HCT116 (cell line): ENCODE measurements at regions not wholly inside any gene's neighbourhood (a gene's known extent, or its start where the extent isn't known, plus 50 kb on each side); places are given as distances from the start of the nearest gene placed in this dataset.

Experiments
- ATAC-seq: fragments of 200-7000 bp; cut with Tn5 transposase; 2 replicates; pipeline ENCODE4 v1.9.1; 2020; ENCODE audit warnings: mild to moderate bottlenecking, moderate library complexity
- BruUV-seq: library from RNA; stranded (reverse); fragments of 400-500 nt; replicated peaks from 2 replicates; lab custom pipeline; 2021; lab: Mats Ljungman, UMichigan
- CTCF ChIA-PET: fragments of 300-600 bp; sonication (Branson Sonifier 250); formaldehyde crosslinking; loops from one replicate; lab custom pipeline; 2021; ENCODE audit warnings: antibody characterized with exemption; lab: Charles Lee
- POLR2A ChIA-PET: fragments of 300-600, 350-600 bp; sonication (Branson Sonifier 250); formaldehyde crosslinking; loops from one replicate; lab custom pipeline; 2021; ENCODE audit warnings: antibody characterized with exemption; lab: Charles Lee
- RAD21 ChIA-PET, 2 experiments: fragments of 300-600 bp; sonication (Branson Sonifier 250); formaldehyde crosslinking; loops; one replicate each; lab custom pipeline; 2023; ENCODE audit warnings: low total read pairs in 2 of 2; ENCODE audit not compliant: uncharacterized antibody in 2 of 2, unreplicated experiment in 2 of 2, low non-redundant PET in 1 of 2; lab: Charles Lee
- DNase-seq: peaks from one replicate; pipeline ENCODE4 v3.0.0-alpha.2; 2010; ENCODE audit warnings: low read depth, low spot score
- H2AFZ ChIP-seq: fragments of 200-600 bp; shearing (Covaris generic), sonication (generic); 2 replicates; pipeline ENCODE4 v1.6.1; 2017; ENCODE audit warnings: low read depth, mixed run types, mixed read lengths, antibody characterized with exemption, low read length; ENCODE audit not compliant: poor library complexity, severe bottlenecking
- H3K27ac ChIP-seq: 2 replicates; pipeline ENCODE4 v1.5.1; 2012; ENCODE audit warnings: low read depth, low read length
- H3K27me3 ChIP-seq: fragments of 200-600 bp; sonication (generic); 2 replicates; pipeline ENCODE4 v1.6.1; 2016; ENCODE audit warnings: mixed run types, low read length, mixed read lengths; ENCODE audit not compliant: insufficient read depth
- H3K36me3 ChIP-seq, 2 experiments: fragments of 200-500 bp in 1 of 2; fragments of 200-600 bp in 1 of 2; sonication (Bioruptor generic) in 1 of 2; sonication (generic) in 1 of 2; 2 replicates each; pipeline versions ENCODE4 v1.5.1 to v1.6.1; 2014 to 2016; ENCODE audit warnings: low read length in 2 of 2, inconsistent platforms in 1 of 2, mixed read lengths in 1 of 2, mixed run types in 1 of 2; ENCODE audit not compliant: insufficient read depth in 2 of 2, control insufficient read depth in 1 of 2
- H3K4me1 ChIP-seq, 2 experiments: fragments of 200-600 bp in 1 of 2; sonication (generic) in 1 of 2; 2 replicates each; pipeline versions ENCODE4 v1.5.1 to v1.6.1; 2012 to 2017; ENCODE audit warnings: low read length in 2 of 2, inconsistent platforms in 1 of 2, mild to moderate bottlenecking in 1 of 2, mixed read lengths in 1 of 2, mixed run types in 1 of 2, moderate library complexity in 1 of 2; ENCODE audit not compliant: insufficient read depth in 2 of 2, control insufficient read depth in 1 of 2
- H3K4me2 ChIP-seq: fragments of 200-600 bp; sonication (generic); 2 replicates; pipeline ENCODE4 v1.6.1; 2017; ENCODE audit warnings: mixed run types, low read length, mixed read lengths
- H3K4me3 ChIP-seq, 2 experiments: fragments of 200-600 bp in 1 of 2; sonication (generic) in 1 of 2; replicated peaks in 1 of 2; 2 replicates each; pipeline ENCODE4 v1.5.1; 2011 to 2016; ENCODE audit warnings: low read length in 2 of 2, control low read depth in 1 of 2, low read depth in 1 of 2, mild to moderate bottlenecking in 1 of 2, mixed read lengths in 1 of 2, mixed run types in 1 of 2
- H3K79me2 ChIP-seq: fragments of 200-600 bp; sonication (generic); 2 replicates; pipeline ENCODE4 v1.6.1; 2017; ENCODE audit warnings: mild to moderate bottlenecking, mixed run types, low read length, moderate library complexity, mixed read lengths; ENCODE audit not compliant: insufficient read depth
- H3K9ac ChIP-seq: fragments of 200-600 bp; sonication (generic); 2 replicates; pipeline ENCODE4 v1.6.1; 2016; ENCODE audit warnings: low read length, mixed read lengths
- H3K9me2 ChIP-seq: fragments of 200-600 bp; sonication (generic), shearing (Covaris generic); 2 replicates; pipeline ENCODE4 v1.6.1; 2017; ENCODE audit warnings: mixed run types, mild to moderate bottlenecking, moderate library complexity; ENCODE audit not compliant: insufficient read depth
- H3K9me3 ChIP-seq, 2 experiments: fragments of 200-500 bp in 1 of 2; fragments of 200-600 bp in 1 of 2; sonication (Bioruptor generic) in 1 of 2; sonication (generic) in 1 of 2; 2 replicates each; pipeline ENCODE4 v1.6.1; 2014 to 2017; ENCODE audit warnings: low read length in 2 of 2, mixed read lengths in 2 of 2, inconsistent platforms in 1 of 2, low read depth in 1 of 2, mild to moderate bottlenecking in 1 of 2, mixed run types in 1 of 2, moderate library complexity in 1 of 2; ENCODE audit not compliant: control insufficient read depth in 1 of 2, insufficient read depth in 1 of 2
- H4K20me1 ChIP-seq: fragments of 200-600 bp; sonication (generic), shearing (Covaris generic); 2 replicates; pipeline ENCODE4 v1.6.1; 2017; ENCODE audit warnings: mixed run types, mild to moderate bottlenecking, moderate library complexity; ENCODE audit not compliant: insufficient read depth
- ATF3 ChIP-seq: IDR thresholded peaks from 2 replicates; pipeline ENCODE4 v1.6.1; 2012
- CBX3 ChIP-seq: IDR thresholded peaks from 2 replicates; pipeline ENCODE4 v1.6.1; 2012; ENCODE audit warnings: low read depth
- CTCF ChIP-seq, 3 experiments: fragments of 200-600 bp in 1 of 3; sonication (generic) in 1 of 3; IDR thresholded peaks in 2 of 3; conservative IDR thresholded peaks in 1 of 3; 2 replicates each; pipeline ENCODE4 v1.5.1; 2012 to 2017; ENCODE audit warnings: low read depth in 2 of 3, low read length in 2 of 3, antibody characterized with exemption in 1 of 3, borderline replicate concordance in 1 of 3, control low read depth in 1 of 3, mild to moderate bottlenecking in 1 of 3, mixed read lengths in 1 of 3, mixed run types in 1 of 3, moderate library complexity in 1 of 3; ENCODE audit not compliant: insufficient read depth in 1 of 3
- EGR1 ChIP-seq: IDR thresholded peaks from 2 replicates; pipeline ENCODE4 v1.6.1; 2012; ENCODE audit warnings: low read depth
- EZH2 ChIP-seq: fragments of 200-600 bp; sonication (generic); IDR thresholded peaks from 2 replicates; pipeline ENCODE4 v1.6.1; 2017; ENCODE audit warnings: antibody characterized with exemption, mixed run types
- EZH2phosphoT487 ChIP-seq: fragments of 200-600 bp; IDR thresholded peaks from 2 replicates; pipeline ENCODE4 v1.6.1; 2018; ENCODE audit warnings: antibody characterized with exemption, borderline replicate concordance
- FOSL1 ChIP-seq: IDR thresholded peaks from 2 replicates; pipeline ENCODE4 v1.6.1; 2012; ENCODE audit warnings: low read depth
- MAX ChIP-seq: IDR thresholded peaks from 2 replicates; pipeline ENCODE4 v1.6.1; 2012
- POLR2A ChIP-seq: IDR thresholded peaks from 2 replicates; pipeline ENCODE4 v1.7.0; 2011; ENCODE audit warnings: borderline replicate concordance; ENCODE audit not compliant: insufficient read depth, insufficient read length; ENCODE audit errors: extremely low read depth
- POLR2AphosphoS5 ChIP-seq: IDR thresholded peaks from 2 replicates; pipeline ENCODE4 v1.6.1; 2011; ENCODE audit warnings: mild to moderate bottlenecking, low read depth, low read length, moderate library complexity
- REST ChIP-seq: IDR thresholded peaks from 2 replicates; pipeline ENCODE4 v1.6.1; 2012; ENCODE audit warnings: low read depth
- SIN3A ChIP-seq: IDR thresholded peaks from 2 replicates; pipeline ENCODE4 v1.6.1; 2012; ENCODE audit warnings: low read depth
- SRF ChIP-seq: IDR thresholded peaks from 2 replicates; pipeline ENCODE4 v1.6.1; 2012; ENCODE audit warnings: low read depth
- TCF7L2 ChIP-seq: IDR thresholded peaks from 2 replicates; pipeline ENCODE4 v1.7.0; 2011; ENCODE audit warnings: borderline replicate concordance, inconsistent platforms; ENCODE audit not compliant: insufficient read depth, insufficient read length; ENCODE audit errors: extremely low read depth
- YY1 ChIP-seq: IDR thresholded peaks from 2 replicates; pipeline ENCODE4 v1.6.1; 2011; ENCODE audit warnings: low read length, low read depth, moderate library complexity, mild to moderate bottlenecking; ENCODE audit not compliant: insufficient replicate concordance; ENCODE audit errors: extremely low read depth
- ZBTB33 ChIP-seq: IDR thresholded peaks from 2 replicates; pipeline ENCODE4 v1.6.1; 2011; ENCODE audit warnings: mild to moderate bottlenecking, low read length, moderate library complexity; ENCODE audit not compliant: insufficient replicate concordance; ENCODE audit errors: extremely low read depth
- ZFX ChIP-seq: fragments of 450-650 bp; IDR thresholded peaks from 2 replicates; pipeline ENCODE4 v1.6.1; 2017
- ZNF274 ChIP-seq: fragments of 200-500 bp; sonication (Bioruptor generic); IDR thresholded peaks from 2 replicates; pipeline ENCODE4 v1.6.1; 2014; ENCODE audit warnings: mild to moderate bottlenecking, low read depth, low read length, inconsistent platforms
- intact Hi-C: fragments of 100-400 bp; cut with micrococcal nuclease; formaldehyde crosslinking; loops from 2 replicates; pipeline ENCODE4 v1.10.0; 2022

GRCh38 chr10:84589526-84590205 is 261.3 kb downstream of the CCSER2 start:
- ATAC-seq (no peak), DNase-seq (no peak)
- Histone ChIP-seq H3K9me3 (no peaks in the 10 kb centered on the region), H3K4me2 (no peak overlapping the region), H3K36me3 (no peaks in the 10 kb centered on the region), H4K20me1 (no peaks in the 10 kb centered on the region), H2AFZ (no peak overlapping the region), H3K27me3 (peaks cover under 1% of the 10 kb centered on the region)
- intact Hi-C loops = no loop called here
- BruUV-seq = no TSS peak
- ChIA-PET RAD21 (no interaction called here), CTCF (no interaction called here)
- TF ChIP-seq ZBTB33 = no peak
- TF ChIP-seq ZFX = no peak
- TF ChIP-seq TCF7L2 = no peak
- TF ChIP-seq SIN3A = no peak
- no peak for TF ChIP-seq FOSL1
- no peak for TF ChIP-seq EGR1
- no peak for TF ChIP-seq EZH2
- no peak for TF ChIP-seq ZNF274
- TF ChIP-seq REST = no peak
- TF ChIP-seq EZH2phosphoT487 = no peak
- no peak for TF ChIP-seq POLR2AphosphoS5
- TF ChIP-seq CTCF (IDR thresholded peaks at IDR 0.05 in 2 of 3, conservative IDR thresholded peaks at IDR 0.05 in 1 of 3; ENCODE audit: borderline replicate concordance in 1 of 3, insufficient read depth in 1 of 3, low read depth in 2 of 3, low read length in 2 of 3) = no peak
- no peak for TF ChIP-seq YY1
- no peak for TF ChIP-seq SRF
- TF ChIP-seq ATF3 = no peak
- no peak for TF ChIP-seq MAX
- TF ChIP-seq CBX3 = no peak
- no peak for TF ChIP-seq POLR2A
- TF ChIP-seq, all 23 proteins: peak for 0
- no peaks in the 10 kb centered on the region for H3K9me2 ChIP-seq
- no peak overlapping the region for H3K4me3 ChIP-seq
- H3K4me1 ChIP-seq = no peaks in the 10 kb centered on the region
- H3K9ac ChIP-seq = no peak overlapping the region
- POLR2A ChIA-PET = no interaction called here
- H3K79me2 ChIP-seq = no peaks in the 10 kb centered on the region
- no peak overlapping the region for H3K27ac ChIP-seq
